NCI-H1417 treated with DMSO at 0.1 percent for 48 hours (cell line): ENCODE measurements at regions not wholly inside any gene's neighbourhood (a gene's known extent, or its start where the extent isn't known, plus 50 kb on each side); places are given as distances from the start of the nearest gene placed in this dataset.
"Not testable (repeated sequence)": the region's sequence is repeated elsewhere in the genome, so short reads cannot be mapped to it uniquely, and the experiment has no call there.

Source experiments
- DNase-seq: peaks from one replicate; lab custom pipeline; 2025; lab: John Stamatoyannopoulos, UW

GRCh38 chr15:96470681-96471310, 140.3 kb downstream of the NR2F2 start:
- DNase-seq: no peak

- DNase-seq: no peak
Measured at GRCh38 chr15:96472681-96473080, 142.2 kb downstream of the NR2F2 start.

GRCh38 chr15:96473556-96473955, 143.1 kb downstream of the NR2F2 start:
- DNase-seq: no peak

GRCh38 chr15:96474231-96474664, 143.7 kb downstream of the NR2F2 start:
- DNase-seq: no peak

GRCh38 chr15:96477227-96477626, 146.7 kb downstream of the NR2F2 start:
- no peak for DNase-seq

- DNase-seq: not testable (repeated sequence)
Measured at GRCh38 chr15:96484412-96484811, 153.9 kb downstream of the NR2F2 start.

GRCh38 chr15:96484830-96485229, 154.3 kb downstream of the NR2F2 start:
- DNase-seq: no peak

GRCh38 chr15:96487245-96487644, 156.7 kb downstream of the NR2F2 start:
- DNase-seq: no peak

GRCh38 chr15:96491066-96491699, 160.7 kb downstream of the NR2F2 start:
- DNase-seq: not testable (repeated sequence)

GRCh38 chr15:96491700-96492644, 161.5 kb downstream of the NR2F2 start:
- not testable (repeated sequence) for DNase-seq

GRCh38 chr15:96494505-96494904, 164.0 kb downstream of the NR2F2 start:
- no peak for DNase-seq

GRCh38 chr15:96495386-96495785, 164.9 kb downstream of the NR2F2 start:
- no peak for DNase-seq

- no peak for DNase-seq
Measured at GRCh38 chr15:96497951-96498350, 167.5 kb downstream of the NR2F2 start.

- no peak for DNase-seq
Measured at GRCh38 chr15:96500508-96500907, 170.0 kb downstream of the NR2F2 start.

- no peak for DNase-seq
Measured at GRCh38 chr15:96501362-96501761, 170.9 kb downstream of the NR2F2 start.

- no peak for DNase-seq
Measured at GRCh38 chr15:96502196-96502595, 171.7 kb downstream of the NR2F2 start.

GRCh38 chr15:96503276-96503675, 172.8 kb downstream of the NR2F2 start:
- no peak for DNase-seq

- no peak for DNase-seq
Measured at GRCh38 chr15:96504371-96504770, 173.9 kb downstream of the NR2F2 start.

GRCh38 chr15:96505014-96505413, 174.5 kb downstream of the NR2F2 start:
- no peak for DNase-seq

GRCh38 chr15:96514607-96515285, 184.2 kb downstream of the NR2F2 start:
- DNase-seq: no peak

GRCh38 chr15:96515371-96515770, 184.9 kb downstream of the NR2F2 start:
- no peak for DNase-seq

- DNase-seq: no peak
Measured at GRCh38 chr15:96521386-96521785, 190.9 kb downstream of the NR2F2 start.
